Stomach (tissue), 8 donors: ENCODE measurements at regions not wholly inside any gene's neighbourhood (a gene's known extent, or its start where the extent isn't known, plus 50 kb on each side); places are given as distances from the start of the nearest gene placed in this dataset.

ENCODE experiments used
- DNase-seq, 2 donors: peaks; one replicate each; pipeline versions ENCODE4 v3.0.0 to v3.0.0-alpha.2; 2013 to 2019
- H3K27ac ChIP-seq, 5 donors: fragments of 200-600 bp in 4 of 5; sonication (generic) in 4 of 5; one replicate each; pipeline ENCODE4 v1.5.1; 2013 to 2019; ENCODE audit warnings: mild to moderate bottlenecking in 1 of 5, moderate library complexity in 1 of 5
- H3K27me3 ChIP-seq, 3 donors: fragments of 200-600 bp; sonication (generic); one replicate each; pipeline ENCODE4 v1.5.1; 2017 to 2019; ENCODE audit warnings: mixed run types in 1 of 3
- H3K36me3 ChIP-seq, 4 donors: fragments of 200-600 bp; sonication (generic); 1 replicate in 3 of 4; 2 replicates in 1 of 4; pipeline ENCODE4 v1.5.1; 2016 to 2019
- H3K4me1 ChIP-seq, 4 donors: fragments of 200-600 bp; sonication (generic); one replicate each; pipeline ENCODE4 v1.5.1; 2016 to 2019
- H3K4me3 ChIP-seq, 4 donors: fragments of 200-600 bp; sonication (generic) in 3 of 4; one replicate each; pipeline ENCODE4 v1.5.1; 2016 to 2019; ENCODE audit warnings: mild to moderate bottlenecking in 1 of 4
- H3K9me3 ChIP-seq, 4 donors: fragments of 200-600 bp; sonication (generic); one replicate each; pipeline ENCODE4 v1.5.1; 2016 to 2019
- EP300 ChIP-seq: sonication (generic); formaldehyde crosslinking; IDR thresholded peaks from one replicate; pipeline ENCODE4 v1.6.1; 2017; ENCODE audit warnings: antibody characterized with exemption
- POLR2A ChIP-seq, 4 donors: fragments of 450-650 bp; IDR thresholded peaks; one replicate each; pipeline ENCODE4 v1.6.1; 2016; ENCODE audit warnings: antibody characterized with exemption in 4 of 4, control low read depth in 2 of 4, mild to moderate bottlenecking in 1 of 4, moderate library complexity in 1 of 4
- POLR2AphosphoS5 ChIP-seq, 3 donors: sonication (generic); formaldehyde crosslinking; IDR thresholded peaks; one replicate each; pipeline ENCODE4 v1.6.1; 2016; ENCODE audit warnings: antibody characterized with exemption in 3 of 3
- WGBS, 5 donors: extraction: QIAGEN DNeasy Blood & Tissue Kit in 3 of 5; methylation state at CpG; one replicate each; pipeline versions ENCODE4 v1.1.5 to v1.1.7; 2013 to 2018; 5-methylcytosine and 5-hydroxymethylcytosine counted together
- intact Hi-C: fragments of 100-400 bp; cut with DNase I; formaldehyde crosslinking; loops from one replicate; pipeline ENCODE4 v1.15.1; 2023; ENCODE audit warnings: low total_unique reads
- TF ChIP-seq, protein P1 (sequence below), 7 experiments: fragments of 450-650 bp in 4 of 7; fragments of 200-600 bp in 3 of 7; sonication (generic) in 3 of 7; IDR thresholded peaks; one replicate each; pipeline ENCODE4 v1.5.1; 2016 to 2019; ENCODE audit warnings: antibody characterized with exemption in 7 of 7, control low read depth in 2 of 7, mild to moderate bottlenecking in 1 of 7
- donor health status: healthy with polysubstance abuse.
- donor health status: Bipolar disorder and iron deficiency.
- donor health status: healthy.

DNA sequence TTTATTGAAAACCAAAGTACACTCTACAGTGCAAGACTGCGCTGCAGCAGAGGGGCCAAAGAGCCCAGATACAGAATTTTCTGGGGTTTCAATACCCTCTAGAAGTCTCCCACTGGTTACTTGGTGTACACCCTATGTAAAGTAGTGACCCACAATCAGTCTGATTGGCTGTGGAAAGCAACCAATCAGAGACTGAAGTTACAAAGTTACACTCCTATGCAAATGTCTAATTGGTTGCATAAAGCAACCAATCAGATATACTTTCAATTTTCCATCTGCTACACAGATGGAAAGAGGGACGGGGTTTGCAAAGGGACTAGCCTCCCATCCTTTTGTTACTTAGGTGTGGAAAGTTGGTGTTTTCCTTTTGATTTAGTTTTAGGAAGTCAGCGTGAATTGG, 198.9 kb upstream of the SH3BP4 start:
- 90 to 96% (median 93%) methylated on average over 3 of the region's 3 CpGs for WGBS, 5 donors
- Histone ChIP-seq H3K27me3 (no peaks in the 10 kb centered on the region), H3K4me1 (no peaks in the 10 kb centered on the region), H3K36me3 (no peaks in the 10 kb centered on the region), H3K9me3 (no peaks in the 10 kb centered on the region), H3K4me3 (no peak overlapping the region), H3K27ac (no peak overlapping the region)
- TF ChIP-seq, protein P1, sequence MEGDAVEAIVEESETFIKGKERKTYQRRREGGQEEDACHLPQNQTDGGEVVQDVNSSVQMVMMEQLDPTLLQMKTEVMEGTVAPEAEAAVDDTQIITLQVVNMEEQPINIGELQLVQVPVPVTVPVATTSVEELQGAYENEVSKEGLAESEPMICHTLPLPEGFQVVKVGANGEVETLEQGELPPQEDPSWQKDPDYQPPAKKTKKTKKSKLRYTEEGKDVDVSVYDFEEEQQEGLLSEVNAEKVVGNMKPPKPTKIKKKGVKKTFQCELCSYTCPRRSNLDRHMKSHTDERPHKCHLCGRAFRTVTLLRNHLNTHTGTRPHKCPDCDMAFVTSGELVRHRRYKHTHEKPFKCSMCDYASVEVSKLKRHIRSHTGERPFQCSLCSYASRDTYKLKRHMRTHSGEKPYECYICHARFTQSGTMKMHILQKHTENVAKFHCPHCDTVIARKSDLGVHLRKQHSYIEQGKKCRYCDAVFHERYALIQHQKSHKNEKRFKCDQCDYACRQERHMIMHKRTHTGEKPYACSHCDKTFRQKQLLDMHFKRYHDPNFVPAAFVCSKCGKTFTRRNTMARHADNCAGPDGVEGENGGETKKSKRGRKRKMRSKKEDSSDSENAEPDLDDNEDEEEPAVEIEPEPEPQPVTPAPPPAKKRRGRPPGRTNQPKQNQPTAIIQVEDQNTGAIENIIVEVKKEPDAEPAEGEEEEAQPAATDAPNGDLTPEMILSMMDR (IDR thresholded peaks at IDR 0.05): no peak
- no peak for TF ChIP-seq EP300
- no peak for TF ChIP-seq POLR2AphosphoS5 (IDR thresholded peaks at IDR 0.05)
- TF ChIP-seq POLR2A (IDR thresholded peaks at IDR 0.05): no peak
- intact Hi-C loops: no loop called here
- DNase-seq: no peak

DNA sequence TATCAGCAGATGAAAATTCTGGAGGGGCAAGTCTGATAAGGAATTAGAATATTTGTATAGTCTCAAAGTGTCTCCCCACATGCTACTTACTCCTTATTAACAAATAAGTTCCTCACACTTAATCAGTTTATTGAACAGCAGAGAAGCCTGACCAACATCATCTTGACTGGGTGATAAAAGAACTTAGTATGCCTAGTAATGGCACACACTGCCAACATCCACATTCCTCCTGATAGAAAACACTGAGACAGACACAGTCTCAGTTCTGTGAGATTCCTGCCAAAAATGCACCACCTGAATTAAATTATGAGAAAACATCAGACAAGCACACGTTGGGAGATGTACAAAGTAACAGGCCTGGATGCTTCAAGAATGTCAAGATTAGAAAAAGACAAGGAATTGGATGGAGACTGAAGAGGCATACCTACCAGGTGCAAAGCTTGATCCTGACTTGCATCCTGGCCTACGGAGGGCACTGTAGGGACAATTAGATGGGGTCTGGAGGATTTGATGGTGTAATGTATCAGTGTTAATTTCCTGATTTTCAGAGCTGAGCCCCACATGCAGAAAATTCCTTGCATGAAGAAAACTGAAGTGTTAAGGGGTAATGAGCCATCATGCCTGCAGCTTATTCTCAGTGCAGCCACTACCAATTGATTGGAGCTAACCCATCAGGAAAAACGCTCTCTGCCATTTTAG, 200.4 kb upstream of the SH3BP4 start:
- Histone ChIP-seq H3K36me3 (no peaks in the 10 kb centered on the region), H3K4me1 (no peaks in the 10 kb centered on the region), H3K4me3 (no peak overlapping the region), H3K27me3 (no peaks in the 10 kb centered on the region), H3K27ac (no peak overlapping the region), H3K9me3 (no peaks in the 10 kb centered on the region)
- 60 to 78% (median 73%) methylated on average over 3 of the region's 3 CpGs for WGBS, 5 donors
- intact Hi-C loops: no loop called here
- TF ChIP-seq POLR2A (IDR thresholded peaks at IDR 0.05) (no peak), EP300 (no peak), POLR2AphosphoS5 (IDR thresholded peaks at IDR 0.05) (no peak)
- TF ChIP-seq, protein P1 (IDR thresholded peaks at IDR 0.05): no peak
- DNase-seq: no peak

DNA sequence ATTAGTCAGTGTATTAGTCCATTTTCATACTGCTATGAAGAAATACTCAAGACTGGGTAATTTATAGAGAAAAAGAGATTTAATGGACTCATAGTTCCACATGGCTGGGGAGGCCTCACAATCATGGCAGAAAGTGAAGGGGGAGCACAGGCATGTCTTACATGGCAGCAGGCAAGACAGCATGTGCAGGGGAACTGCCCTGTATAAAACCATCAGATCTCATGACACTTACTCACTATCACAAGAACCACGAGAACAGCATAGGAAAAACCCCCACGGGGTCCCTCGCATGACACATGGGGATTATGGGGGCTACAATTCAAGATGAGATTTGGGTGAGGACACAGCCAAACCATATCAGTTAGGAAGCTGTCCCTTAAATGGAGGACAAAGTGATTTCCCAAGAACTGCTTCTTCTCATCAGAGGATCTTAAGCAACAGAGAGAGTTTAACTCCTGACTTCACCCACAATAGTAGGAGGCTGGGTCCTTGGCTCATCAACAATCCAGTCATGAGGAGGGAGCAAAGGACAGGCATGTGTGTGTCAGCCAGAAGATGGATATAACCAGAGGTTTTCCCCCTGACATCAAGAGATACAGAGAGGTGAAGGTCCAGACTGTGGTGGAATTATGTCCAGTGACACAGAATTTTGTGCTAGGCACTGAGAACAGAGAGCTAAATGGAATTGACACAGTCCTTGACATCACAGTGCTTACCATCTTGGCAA, 203.8 kb upstream of the SH3BP4 start:
- no peak for TF ChIP-seq POLR2A (IDR thresholded peaks at IDR 0.05)
- TF ChIP-seq EP300: no peak
- TF ChIP-seq, protein P1 (IDR thresholded peaks at IDR 0.05): no peak
- no peak for TF ChIP-seq POLR2AphosphoS5 (IDR thresholded peaks at IDR 0.05)
- no peaks in the 10 kb centered on the region for H3K4me1 ChIP-seq
- no peak overlapping the region for H3K4me3 ChIP-seq
- no peak overlapping the region for H3K27ac ChIP-seq
- WGBS, 5 donors: 81 to 94% (median 90%) methylated on average over 3 of the region's 3 CpGs
- no peaks in the 10 kb centered on the region for H3K36me3 ChIP-seq
- H3K27me3 ChIP-seq: no peaks in the 10 kb centered on the region
- no peak for DNase-seq
- intact Hi-C loops: no loop called here
- no peaks in the 10 kb centered on the region for H3K9me3 ChIP-seq

DNA sequence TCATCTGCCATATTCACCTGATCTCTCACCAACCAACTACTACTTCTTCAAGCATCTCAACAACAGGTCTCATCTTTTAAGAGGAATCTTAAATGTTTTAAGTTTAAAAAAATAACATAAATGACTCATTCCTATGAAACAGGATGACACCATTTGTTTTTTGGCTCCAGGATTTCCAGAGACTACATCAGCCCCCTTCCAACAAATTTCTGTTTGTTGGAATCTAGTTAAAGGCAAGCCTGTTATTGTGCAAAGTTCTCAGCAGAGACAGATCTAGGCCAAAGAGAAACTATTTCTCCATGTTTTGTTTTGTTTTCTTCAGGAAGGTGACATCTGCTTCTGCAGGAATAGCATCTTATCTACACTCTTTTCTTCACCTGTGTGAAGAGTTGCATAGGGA, 204.8 kb upstream of the SH3BP4 start:
- Histone ChIP-seq H3K9me3 (no peaks in the 10 kb centered on the region), H3K4me3 (no peak overlapping the region), H3K4me1 (no peaks in the 10 kb centered on the region), H3K36me3 (no peaks in the 10 kb centered on the region), H3K27me3 (no peaks in the 10 kb centered on the region), H3K27ac (no peak overlapping the region)
- TF ChIP-seq POLR2A (IDR thresholded peaks at IDR 0.05): no peak
- no peak for TF ChIP-seq POLR2AphosphoS5 (IDR thresholded peaks at IDR 0.05)
- TF ChIP-seq, protein P1 (IDR thresholded peaks at IDR 0.05): no peak
- TF ChIP-seq EP300: no peak
- intact Hi-C loops: no loop called here
- no peak for DNase-seq
